Endodermal cell (in vitro differentiated cells): ENCODE measurements at regions not wholly inside any gene's neighbourhood (a gene's known extent, or its start where the extent isn't known, plus 50 kb on each side); places are given as distances from the start of the nearest gene placed in this dataset.

Source experiments
- DNase-seq: peaks from one replicate; pipeline ENCODE4 v3.0.0-alpha.2; 2017
- H3K27ac ChIP-seq: 2 replicates; pipeline ENCODE4 v1.5.1; 2013; ENCODE audit warnings: mild to moderate bottlenecking, low read depth, low read length, moderate library complexity
- H3K27me3 ChIP-seq: 2 replicates; pipeline ENCODE4 v1.6.1; 2013; ENCODE audit warnings: mild to moderate bottlenecking, low read length, moderate library complexity; ENCODE audit not compliant: insufficient read depth, control insufficient read depth, poor library complexity, severe bottlenecking
- H3K36me3 ChIP-seq: 2 replicates; pipeline ENCODE4 v1.7.0; 2013; ENCODE audit warnings: mild to moderate bottlenecking, low read length, moderate library complexity; ENCODE audit not compliant: control insufficient read depth, insufficient read depth
- H3K4me1 ChIP-seq: one replicate; pipeline ENCODE4 v1.7.0; 2013; ENCODE audit warnings: low read length; ENCODE audit not compliant: control insufficient read depth, insufficient read depth
- H3K4me3 ChIP-seq: 2 replicates; pipeline ENCODE4 v1.5.1; 2013; ENCODE audit warnings: mild to moderate bottlenecking, low read length, moderate library complexity
- H3K9ac ChIP-seq: 2 replicates; pipeline ENCODE4 v1.6.1; 2013; ENCODE audit warnings: mild to moderate bottlenecking, low read length, moderate library complexity; ENCODE audit not compliant: poor library complexity, severe bottlenecking; ENCODE audit errors: extremely low read depth
- H3K9me3 ChIP-seq: 2 replicates; pipeline ENCODE4 v1.6.1; 2013; ENCODE audit warnings: mild to moderate bottlenecking, low read length, moderate library complexity; ENCODE audit not compliant: control insufficient read depth
- H3K27ac Mint-ChIP-seq: 2 replicates; pipeline ENCODE4 v1.8.0; 2020; ENCODE audit warnings: mixed read lengths
- H3K27me3 Mint-ChIP-seq: 2 replicates; pipeline ENCODE4 v1.8.0; 2021; ENCODE audit warnings: mild to moderate bottlenecking, mixed read lengths; ENCODE audit not compliant: insufficient read depth
- H3K36me3 Mint-ChIP-seq: 2 replicates; pipeline ENCODE4 v1.8.0; 2020; ENCODE audit warnings: low read depth, mixed read lengths
- H3K4me1 Mint-ChIP-seq: 2 replicates; pipeline ENCODE4 v1.8.0; 2020; ENCODE audit warnings: mixed read lengths
- H3K4me3 Mint-ChIP-seq: 2 replicates; pipeline ENCODE4 v1.8.0; 2020; ENCODE audit warnings: mild to moderate bottlenecking, moderate library complexity, mixed read lengths
- H3K9me3 Mint-ChIP-seq: 2 replicates; pipeline ENCODE4 v1.8.0; 2020; ENCODE audit warnings: mild to moderate bottlenecking, mixed read lengths
- WGBS, 2 experiments: methylation state at CpG; one replicate each; pipeline versions ENCODE4 v1.1.5 to v1.1.7; 2013; ENCODE audit warnings: missing lambda C conversion rate in 2 of 2, mixed read lengths in 1 of 2; ENCODE audit not compliant: insufficient coverage in 1 of 2, insufficient read length in 1 of 2; 5-methylcytosine and 5-hydroxymethylcytosine counted together
- TF ChIP-seq, protein P1 (sequence below): fragments of 200-600 bp; sonication (generic); conservative IDR thresholded peaks from 2 replicates; pipeline ENCODE4 v1.5.0; 2021; ENCODE audit warnings: antibody characterized with exemption, mild to moderate bottlenecking

DNA sequence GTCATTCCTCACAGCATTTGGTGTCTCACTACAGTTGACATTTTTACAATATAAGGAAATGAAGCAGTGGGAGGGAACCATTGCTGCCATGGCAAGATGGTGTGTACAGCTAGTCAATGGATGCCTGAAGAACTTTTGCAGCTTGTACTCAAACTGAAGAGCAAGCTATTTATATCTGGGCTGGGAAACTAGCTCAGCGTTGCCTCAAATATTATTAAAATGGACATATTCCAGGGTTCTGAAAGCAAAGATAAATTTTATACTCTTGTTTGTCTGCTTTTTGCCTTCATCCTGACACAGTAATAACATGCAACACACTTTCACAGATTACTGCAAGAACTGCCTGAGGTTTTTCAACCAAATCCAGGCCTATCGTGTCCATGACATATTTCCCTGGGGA lies 156.4 kb upstream of the COL21A1 start:
- Mint-ChIP-seq H3K4me3 (no peak overlapping the region), H3K4me1 (peaks cover 19% of the 10 kb centered on the region), H3K27me3 (no peaks in the 10 kb centered on the region), H3K9me3 (peaks cover 12% of the 10 kb centered on the region), H3K36me3 (no peaks in the 10 kb centered on the region), H3K27ac (no peak overlapping the region)
- 87 to 100% methylated on average over 1 to 2 of the region's 2 CpGs for WGBS, 2 experiments
- Histone ChIP-seq H3K9me3 (peaks cover 8% of the 10 kb centered on the region), H3K27me3 (no peaks in the 10 kb centered on the region), H3K36me3 (no peaks in the 10 kb centered on the region), H3K4me1 (no peaks in the 10 kb centered on the region), H3K4me3 (no peak overlapping the region), H3K9ac (no peak overlapping the region), H3K27ac (no peak overlapping the region)
- DNase-seq = no peak
- TF ChIP-seq, protein P1, sequence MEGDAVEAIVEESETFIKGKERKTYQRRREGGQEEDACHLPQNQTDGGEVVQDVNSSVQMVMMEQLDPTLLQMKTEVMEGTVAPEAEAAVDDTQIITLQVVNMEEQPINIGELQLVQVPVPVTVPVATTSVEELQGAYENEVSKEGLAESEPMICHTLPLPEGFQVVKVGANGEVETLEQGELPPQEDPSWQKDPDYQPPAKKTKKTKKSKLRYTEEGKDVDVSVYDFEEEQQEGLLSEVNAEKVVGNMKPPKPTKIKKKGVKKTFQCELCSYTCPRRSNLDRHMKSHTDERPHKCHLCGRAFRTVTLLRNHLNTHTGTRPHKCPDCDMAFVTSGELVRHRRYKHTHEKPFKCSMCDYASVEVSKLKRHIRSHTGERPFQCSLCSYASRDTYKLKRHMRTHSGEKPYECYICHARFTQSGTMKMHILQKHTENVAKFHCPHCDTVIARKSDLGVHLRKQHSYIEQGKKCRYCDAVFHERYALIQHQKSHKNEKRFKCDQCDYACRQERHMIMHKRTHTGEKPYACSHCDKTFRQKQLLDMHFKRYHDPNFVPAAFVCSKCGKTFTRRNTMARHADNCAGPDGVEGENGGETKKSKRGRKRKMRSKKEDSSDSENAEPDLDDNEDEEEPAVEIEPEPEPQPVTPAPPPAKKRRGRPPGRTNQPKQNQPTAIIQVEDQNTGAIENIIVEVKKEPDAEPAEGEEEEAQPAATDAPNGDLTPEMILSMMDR = no peak

DNA sequence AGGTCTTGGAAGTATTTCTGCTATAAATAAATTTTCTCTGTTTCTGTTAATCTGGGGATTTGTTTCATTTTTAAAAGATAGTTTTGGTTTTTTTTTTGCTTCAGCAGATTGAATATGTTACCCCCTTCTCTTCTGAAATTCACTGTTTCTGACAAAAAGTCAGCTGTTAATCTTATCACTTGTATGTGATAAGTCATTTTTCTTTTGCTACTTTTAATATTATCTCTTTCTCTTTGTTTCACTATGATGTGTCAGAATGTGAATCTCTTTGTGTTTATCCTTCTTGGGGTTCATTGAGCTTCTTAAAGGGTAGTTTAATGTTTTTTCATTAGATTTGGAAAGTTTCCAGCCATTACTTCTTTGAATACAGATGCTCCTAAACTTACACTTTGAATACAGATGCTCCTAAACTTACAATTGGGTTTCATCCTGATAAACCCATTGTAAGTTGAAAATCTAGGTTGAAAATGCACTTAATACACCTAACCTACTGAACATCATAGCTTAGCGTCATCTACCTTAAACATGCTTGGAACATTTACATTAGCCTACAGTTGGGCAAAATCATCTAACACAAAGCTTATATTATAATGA lies 154.2 kb upstream of the COL21A1 start:
- Histone ChIP-seq H3K9me3 (peaks cover 8% of the 10 kb centered on the region), H3K27ac (no peak overlapping the region), H3K4me1 (no peaks in the 10 kb centered on the region), H3K4me3 (no peak overlapping the region), H3K36me3 (no peaks in the 10 kb centered on the region), H3K27me3 (no peaks in the 10 kb centered on the region), H3K9ac (no peak overlapping the region)
- Mint-ChIP-seq H3K4me3 (no peak overlapping the region), H3K9me3 (peaks cover 13% of the 10 kb centered on the region), H3K4me1 (peaks cover 27% of the 10 kb centered on the region), H3K36me3 (no peaks in the 10 kb centered on the region), H3K27ac (no peak overlapping the region), H3K27me3 (no peaks in the 10 kb centered on the region)
- TF ChIP-seq, protein P1 = no peak
- WGBS, 2 experiments = 100% methylated on average over 1 of the region's 1 CpG; no CpG with 5 or more reads in 1 of the 2 experiments
- no peak for DNase-seq

DNA sequence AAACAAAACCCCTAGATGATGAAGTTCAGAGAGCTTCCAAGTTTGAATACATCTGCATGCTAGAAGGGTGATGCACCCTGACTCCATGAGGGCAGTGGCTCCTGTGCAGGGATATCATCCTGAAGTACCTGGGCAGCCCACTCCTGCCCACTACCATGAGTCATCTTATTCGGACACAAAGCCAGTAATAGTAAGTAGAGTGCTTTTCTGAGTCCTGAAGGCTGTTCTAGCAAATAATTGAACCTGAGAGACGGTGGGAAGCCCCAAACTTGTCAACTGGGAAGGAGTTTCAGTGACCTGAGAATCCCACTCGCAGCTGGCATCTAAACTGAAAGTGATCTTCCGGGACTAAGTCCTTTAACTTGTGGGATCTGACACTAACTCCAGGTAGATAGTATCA lies 152.9 kb upstream of the COL21A1 start:
- Histone ChIP-seq H3K27ac (no peak overlapping the region), H3K9me3 (peaks cover 8% of the 10 kb centered on the region), H3K27me3 (no peaks in the 10 kb centered on the region), H3K4me1 (no peaks in the 10 kb centered on the region), H3K36me3 (no peaks in the 10 kb centered on the region), H3K9ac (no peak overlapping the region), H3K4me3 (no peak overlapping the region)
- no peaks in the 10 kb centered on the region for H3K36me3 Mint-ChIP-seq
- TF ChIP-seq, protein P1 = no peak
- DNase-seq = no peak
- no peak overlapping the region for H3K4me3 Mint-ChIP-seq
- H3K27ac Mint-ChIP-seq = peak overlapping the region; percentile 80
- H3K4me1 Mint-ChIP-seq = peaks cover 27% of the 10 kb centered on the region
- peaks cover 20% of the 10 kb centered on the region for H3K9me3 Mint-ChIP-seq
- WGBS, 2 experiments = 81 to 87% methylated on average over 4 of the region's 4 CpGs
- no peaks in the 10 kb centered on the region for H3K27me3 Mint-ChIP-seq
